ENCODE measurements at regions not wholly inside any gene's neighbourhood (a gene's known extent, or its start where the extent isn't known, plus 50 kb on each side); places are given as distances from the start of the nearest gene placed in this dataset.

DNA sequence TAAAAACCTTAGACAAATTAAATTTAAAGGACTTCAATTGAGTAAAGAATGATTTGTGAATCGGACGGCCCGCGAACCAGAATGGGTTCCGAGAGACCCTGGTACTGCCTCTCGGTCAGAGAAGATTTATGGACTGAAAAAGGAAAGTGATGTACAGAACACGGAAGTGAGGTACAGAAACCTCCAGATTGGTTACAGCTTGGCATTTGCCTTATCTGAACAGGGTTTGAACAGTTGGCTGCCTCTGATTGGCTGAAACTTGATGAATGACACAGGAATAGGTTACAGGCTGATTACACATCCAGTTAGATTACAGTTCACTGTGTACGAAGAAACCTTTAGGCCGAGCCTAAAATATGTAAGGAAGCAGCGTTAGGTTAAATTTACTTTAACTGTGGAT is 156.5 kb upstream of the EGFLAM start:
- CTCF ChIA-PET, result no interaction called here
- Histone ChIP-seq H4K20me1 (ENCODE audit: insufficient read depth) (no peaks in the 10 kb centered on the region), H3K9me3 (ENCODE audit: insufficient read depth, low read depth) (no peaks in the 10 kb centered on the region), H3K4me2 (no peak overlapping the region), H3K79me2 (ENCODE audit: low read depth) (no peaks in the 10 kb centered on the region), H3F3A (ENCODE audit: insufficient read depth, low read depth) (no peaks in the 10 kb centered on the region), H3K9me2 (ENCODE audit: insufficient read depth) (no peaks in the 10 kb centered on the region), H2AFZ (no peak overlapping the region), H3K4me3 (no peak overlapping the region), H3K27ac (no peak overlapping the region), H3K36me3 (ENCODE audit: low read depth) (no peaks in the 10 kb centered on the region), H3K4me1 (replicated peaks; ENCODE audit: insufficient read depth) (no peaks in the 10 kb centered on the region), H3K27me3 (ENCODE audit: insufficient read depth, low read depth) (0 out of 2 replicates have a peak, but pooled peaks cover 9% of the 10 kb centered on the region)
- DNase-seq, result no peak
- no peak for TF ChIP-seq EZH2 (IDR thresholded peaks at IDR 0.05; ENCODE audit: low read depth)
- TF ChIP-seq, protein P1, sequence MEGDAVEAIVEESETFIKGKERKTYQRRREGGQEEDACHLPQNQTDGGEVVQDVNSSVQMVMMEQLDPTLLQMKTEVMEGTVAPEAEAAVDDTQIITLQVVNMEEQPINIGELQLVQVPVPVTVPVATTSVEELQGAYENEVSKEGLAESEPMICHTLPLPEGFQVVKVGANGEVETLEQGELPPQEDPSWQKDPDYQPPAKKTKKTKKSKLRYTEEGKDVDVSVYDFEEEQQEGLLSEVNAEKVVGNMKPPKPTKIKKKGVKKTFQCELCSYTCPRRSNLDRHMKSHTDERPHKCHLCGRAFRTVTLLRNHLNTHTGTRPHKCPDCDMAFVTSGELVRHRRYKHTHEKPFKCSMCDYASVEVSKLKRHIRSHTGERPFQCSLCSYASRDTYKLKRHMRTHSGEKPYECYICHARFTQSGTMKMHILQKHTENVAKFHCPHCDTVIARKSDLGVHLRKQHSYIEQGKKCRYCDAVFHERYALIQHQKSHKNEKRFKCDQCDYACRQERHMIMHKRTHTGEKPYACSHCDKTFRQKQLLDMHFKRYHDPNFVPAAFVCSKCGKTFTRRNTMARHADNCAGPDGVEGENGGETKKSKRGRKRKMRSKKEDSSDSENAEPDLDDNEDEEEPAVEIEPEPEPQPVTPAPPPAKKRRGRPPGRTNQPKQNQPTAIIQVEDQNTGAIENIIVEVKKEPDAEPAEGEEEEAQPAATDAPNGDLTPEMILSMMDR (conservative IDR thresholded peaks at IDR 0.05), result no peak
- intact Hi-C loops (cut with micrococcal nuclease; ENCODE audit: unreplicated experiment), result no loop called here
- POLR2A ChIA-PET (ENCODE audit: unreplicated experiment), result no interaction called here
- no TSS peak for BruUV-seq (replicated peaks)

GRCh38 chr5:38099205-38100168 is 158.9 kb upstream of the EGFLAM start:
- Histone ChIP-seq H3K27me3 (ENCODE audit: insufficient read depth, low read depth) (peaks cover 24% of the 10 kb centered on the region), H3K79me2 (ENCODE audit: low read depth) (no peaks in the 10 kb centered on the region), H4K20me1 (ENCODE audit: insufficient read depth) (no peaks in the 10 kb centered on the region), H3K27ac (no peak overlapping the region), H3K9me2 (ENCODE audit: insufficient read depth) (no peaks in the 10 kb centered on the region), H2AFZ (no peak overlapping the region), H3K4me1 (replicated peaks; ENCODE audit: insufficient read depth) (no peaks in the 10 kb centered on the region), H3K4me3 (no peak overlapping the region), H3K36me3 (ENCODE audit: low read depth) (no peaks in the 10 kb centered on the region), H3K9me3 (ENCODE audit: insufficient read depth, low read depth) (no peaks in the 10 kb centered on the region), H3F3A (ENCODE audit: insufficient read depth, low read depth) (no peaks in the 10 kb centered on the region), H3K4me2 (no peak overlapping the region)
- POLR2A ChIA-PET (ENCODE audit: unreplicated experiment), result no interaction called here
- intact Hi-C loops (cut with micrococcal nuclease; ENCODE audit: unreplicated experiment), result no loop called here
- CTCF ChIA-PET, result interaction anchor here (0.7 kb wide), 1 partner anchor 686 kb away, joined by 5 read pairs; no protein-coding TSS in a partner anchor
- DNase-seq, result no peak
- TF ChIP-seq EZH2 (IDR thresholded peaks at IDR 0.05; ENCODE audit: low read depth), result no peak
- TF ChIP-seq, protein P1 (conservative IDR thresholded peaks at IDR 0.05), result no peak
- BruUV-seq (replicated peaks), result no TSS peak

DNA sequence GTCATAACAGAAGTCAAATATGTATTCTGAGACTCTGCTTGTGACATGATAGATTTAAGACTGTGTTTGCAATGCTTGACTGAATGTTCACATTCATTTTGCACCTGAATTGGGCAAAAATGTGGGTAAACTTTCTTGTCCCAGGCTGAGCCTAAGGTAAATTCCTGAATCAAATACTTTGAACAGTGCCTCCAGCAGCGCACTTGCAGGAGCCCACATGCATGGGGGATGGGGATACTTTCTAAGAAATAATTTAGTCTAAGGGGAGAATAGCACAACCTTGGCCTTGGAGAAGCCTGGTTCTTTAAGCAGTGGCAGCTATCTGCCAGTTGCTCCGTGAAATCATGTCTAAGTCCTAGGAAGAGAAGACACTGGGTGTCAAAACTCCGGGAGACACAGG is 163.5 kb upstream of the EGFLAM start:
- no TSS peak for BruUV-seq (replicated peaks)
- intact Hi-C loops (cut with micrococcal nuclease; ENCODE audit: unreplicated experiment), result no loop called here
- Histone ChIP-seq H3K9me2 (ENCODE audit: insufficient read depth) (no peaks in the 10 kb centered on the region), H3K27me3 (ENCODE audit: insufficient read depth, low read depth) (peaks cover 38% of the 10 kb centered on the region), H3K4me2 (no peak overlapping the region), H3K4me3 (no peak overlapping the region), H2AFZ (no peak overlapping the region), H4K20me1 (ENCODE audit: insufficient read depth) (no peaks in the 10 kb centered on the region), H3K36me3 (ENCODE audit: low read depth) (no peaks in the 10 kb centered on the region), H3K27ac (no peak overlapping the region), H3K9me3 (ENCODE audit: insufficient read depth, low read depth) (no peaks in the 10 kb centered on the region), H3K79me2 (ENCODE audit: low read depth) (no peaks in the 10 kb centered on the region), H3K4me1 (replicated peaks; ENCODE audit: insufficient read depth) (no peaks in the 10 kb centered on the region), H3F3A (ENCODE audit: insufficient read depth, low read depth) (no peaks in the 10 kb centered on the region)
- CTCF ChIA-PET, result no interaction called here
- POLR2A ChIA-PET (ENCODE audit: unreplicated experiment), result no interaction called here
- TF ChIP-seq, protein P1 (conservative IDR thresholded peaks at IDR 0.05), result no peak
- TF ChIP-seq EZH2 (IDR thresholded peaks at IDR 0.05; ENCODE audit: low read depth), result no peak
- DNase-seq, result no peak

Measured in PC-9 (cell line).